ENCODE measurements at regions not wholly inside any gene's neighbourhood (a gene's known extent, or its start where the extent isn't known, plus 50 kb on each side); places are given as distances from the start of the nearest gene placed in this dataset.

DNA sequence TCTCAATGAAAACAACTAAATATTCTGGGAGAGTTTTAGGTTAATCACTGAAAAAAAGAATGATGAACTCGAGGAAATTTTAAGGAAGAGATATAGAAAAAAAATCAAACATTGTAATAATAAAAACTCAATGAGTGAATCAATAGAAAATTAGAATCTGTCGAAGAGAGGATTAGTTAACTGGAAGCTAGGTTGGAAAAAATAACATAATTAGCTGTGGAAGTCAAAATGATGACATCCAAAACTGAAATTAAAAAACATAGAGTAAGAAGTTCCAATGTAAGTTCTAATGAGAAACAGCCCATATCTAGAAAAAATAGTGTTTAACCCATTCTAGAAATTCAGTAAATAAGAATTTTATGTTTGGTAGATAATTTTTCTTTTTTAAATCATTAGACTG lies 299.3 kb upstream of the RARB start:
- ATAC-seq (ENCODE audit: low read depth), result no peak
- H3K4me3 Mint-ChIP-seq, result no peak overlapping the region
- no peaks in the 10 kb centered on the region for H3K36me3 Mint-ChIP-seq

DNA sequence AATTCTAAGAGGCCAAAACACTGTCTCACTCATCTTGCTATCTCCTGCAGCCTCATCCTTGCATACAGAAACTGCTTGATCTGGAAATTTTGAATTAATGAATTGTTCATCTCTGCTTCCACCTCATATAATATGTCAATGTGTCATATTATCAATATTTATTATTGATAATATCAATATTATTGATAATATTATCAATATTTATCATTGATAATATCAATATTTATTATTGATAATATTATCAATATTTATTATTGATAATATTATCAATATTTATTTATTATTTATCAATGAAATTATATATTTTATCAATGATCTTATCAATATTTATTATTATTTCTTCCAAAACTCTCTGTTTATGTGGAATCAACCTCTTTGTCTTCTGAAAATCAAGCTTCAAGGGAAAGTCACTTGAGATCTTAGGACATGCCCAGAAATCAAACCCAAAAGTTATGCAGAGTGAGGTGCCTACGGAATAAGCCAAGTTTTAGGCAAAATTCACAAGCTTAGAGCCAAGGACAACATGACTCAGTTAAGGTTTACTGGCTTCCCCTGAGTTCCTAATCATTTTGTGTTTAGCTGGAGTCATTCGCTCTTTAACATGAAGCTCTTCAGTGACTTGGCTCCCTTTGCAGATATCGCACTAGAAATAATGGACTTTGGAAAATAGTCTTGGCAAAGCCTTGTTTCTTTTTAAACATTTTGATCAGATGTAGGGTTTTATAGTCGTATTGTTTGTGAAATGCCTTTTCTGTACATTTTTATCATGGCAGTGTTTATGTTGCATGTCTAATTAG lies 297.1 kb upstream of the RARB start:
- Mint-ChIP-seq H3K27ac (no peak overlapping the region), H3K36me3 (no peaks in the 10 kb centered on the region), H3K9me3 (peaks cover 5% of the 10 kb centered on the region), H3K4me3 (no peak overlapping the region), H3K27me3 (no peaks in the 10 kb centered on the region), H3K4me1 (no peaks in the 10 kb centered on the region)
- DNase-seq, result no peak
- ATAC-seq (ENCODE audit: low read depth), result no peak
- POLR2A ChIA-PET, result no interaction called here

More for the DNA sequence above, 299.3 kb upstream of the RARB start:
- Mint-ChIP-seq H3K4me1 (no peaks in the 10 kb centered on the region), H3K9me3 (peaks cover 7% of the 10 kb centered on the region), H3K27me3 (no peaks in the 10 kb centered on the region), H3K27ac (no peak overlapping the region)
- POLR2A ChIA-PET, result no interaction called here
- no peak for DNase-seq

DNA sequence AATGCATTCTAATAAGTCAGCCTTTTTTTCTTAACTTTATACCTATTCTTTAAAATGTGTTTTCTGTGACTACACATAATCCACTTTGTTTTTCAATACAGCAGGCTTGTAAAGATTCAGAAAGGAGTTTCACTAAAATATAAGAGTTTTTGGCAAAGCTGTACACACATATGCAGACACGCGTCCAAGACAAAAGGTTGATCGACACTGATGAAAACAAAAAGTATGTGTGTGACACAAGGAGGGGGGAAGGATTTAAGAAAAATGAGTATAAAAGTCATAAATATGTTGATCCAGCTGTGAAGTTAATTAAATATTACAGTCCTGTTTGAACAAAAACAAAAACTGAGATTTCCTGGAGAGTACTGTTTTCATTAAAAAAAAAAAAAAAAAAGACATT lies 294.5 kb upstream of the RARB start:
- Mint-ChIP-seq H3K4me1 (no peaks in the 10 kb centered on the region), H3K4me3 (no peak overlapping the region)
- no peak for ATAC-seq (ENCODE audit: low read depth)

DNA sequence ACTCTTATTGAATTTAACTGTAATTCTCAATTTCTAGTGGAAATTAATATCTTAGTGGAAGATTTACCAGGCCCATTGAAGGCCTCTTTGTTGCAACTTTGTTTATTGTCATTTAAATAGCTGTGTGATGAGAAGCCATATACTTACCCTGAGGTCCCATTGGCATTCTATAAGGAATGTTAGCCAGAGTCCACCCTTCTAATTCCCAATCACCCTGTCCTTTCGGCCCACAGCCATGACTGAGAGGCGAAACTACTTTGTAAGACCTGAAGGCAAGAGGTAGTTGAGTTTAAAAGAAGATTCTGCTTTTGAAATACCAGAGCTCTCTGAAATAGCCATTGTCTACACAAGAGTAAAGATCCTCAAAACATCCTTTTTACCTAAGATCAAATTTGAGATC lies 290.5 kb upstream of the RARB start:
- peaks cover 3% of the 10 kb centered on the region for H3K9me3 Mint-ChIP-seq
- H3K27ac Mint-ChIP-seq, result no peak overlapping the region
- H3K4me1 Mint-ChIP-seq, result no peaks in the 10 kb centered on the region
- no peak overlapping the region for H3K4me3 Mint-ChIP-seq
- POLR2A ChIA-PET, result no interaction called here
- H3K27me3 Mint-ChIP-seq, result no peaks in the 10 kb centered on the region
- no peak for ATAC-seq (ENCODE audit: low read depth)
- H3K36me3 Mint-ChIP-seq, result no peaks in the 10 kb centered on the region
- no peak for DNase-seq

More for the DNA sequence above, 294.5 kb upstream of the RARB start:
- POLR2A ChIA-PET, result no interaction called here
- no peak for DNase-seq
- no peaks in the 10 kb centered on the region for H3K27me3 Mint-ChIP-seq
- peaks cover 6% of the 10 kb centered on the region for H3K9me3 Mint-ChIP-seq
- H3K27ac Mint-ChIP-seq, result no peak overlapping the region
- no peaks in the 10 kb centered on the region for H3K36me3 Mint-ChIP-seq

DNA sequence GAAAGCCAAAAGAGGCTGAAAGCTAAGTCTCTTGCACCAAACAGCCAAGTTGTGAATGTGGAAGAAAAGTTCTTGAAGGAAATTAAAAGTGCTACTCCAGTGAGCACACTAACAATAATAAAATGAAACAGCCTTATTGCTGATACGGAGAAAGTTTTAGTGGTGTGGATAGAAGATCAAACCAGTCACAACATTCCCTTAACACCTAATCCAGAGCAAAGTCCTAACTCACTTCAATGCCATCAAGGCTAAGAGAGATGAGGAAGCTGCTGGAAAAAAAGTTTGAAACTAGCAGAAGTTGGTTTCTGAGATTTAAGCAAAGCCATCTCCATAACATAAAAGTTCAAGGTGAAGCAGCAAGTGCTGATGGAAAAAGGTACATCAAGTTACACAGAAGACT lies 288.8 kb upstream of the RARB start:
- ATAC-seq (ENCODE audit: low read depth), result no peak
- H3K27me3 Mint-ChIP-seq, result no peaks in the 10 kb centered on the region
- POLR2A ChIA-PET, result no interaction called here
- DNase-seq, result no peak
- no peak overlapping the region for H3K4me3 Mint-ChIP-seq
- H3K9me3 Mint-ChIP-seq, result peaks cover 4% of the 10 kb centered on the region
- no peaks in the 10 kb centered on the region for H3K4me1 Mint-ChIP-seq
- H3K36me3 Mint-ChIP-seq, result no peaks in the 10 kb centered on the region
- H3K27ac Mint-ChIP-seq, result no peak overlapping the region

DNA sequence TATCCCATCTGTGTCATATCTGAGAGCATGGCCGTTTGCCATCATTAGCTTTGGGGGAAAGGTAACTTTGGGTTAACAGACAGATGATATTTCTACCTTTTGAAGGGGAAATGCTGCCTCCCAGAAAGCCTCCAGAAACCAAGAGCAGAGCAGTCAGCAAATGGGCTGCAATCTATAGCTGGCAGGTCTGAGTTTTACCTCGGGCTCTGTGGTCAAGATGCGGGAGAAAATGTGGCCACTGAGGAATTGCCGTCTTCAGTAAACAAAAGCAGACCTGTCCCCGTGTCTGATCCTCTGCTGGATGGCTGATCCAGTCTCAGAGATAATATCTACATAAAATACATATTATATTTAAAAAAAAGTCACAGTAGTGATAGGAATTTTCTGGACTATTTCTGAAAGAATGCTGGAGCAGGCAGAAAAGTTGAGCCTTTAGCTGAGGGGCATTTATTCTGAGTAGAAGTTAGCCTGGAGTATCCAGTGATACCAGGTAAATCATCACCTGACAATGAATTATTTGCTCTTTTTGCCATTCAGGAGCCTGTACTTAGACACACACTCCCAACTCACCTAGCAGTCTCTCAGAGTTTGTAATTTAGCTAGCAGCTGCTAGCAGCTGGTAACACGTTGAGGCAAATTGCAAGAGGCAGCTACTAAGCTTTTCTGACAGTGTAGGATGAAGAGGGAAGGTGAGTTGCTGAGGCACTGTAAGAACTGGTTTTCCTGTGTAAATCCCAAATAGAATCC lies 285.3 kb upstream of the RARB start:
- Mint-ChIP-seq H3K27ac (no peak overlapping the region), H3K4me1 (no peaks in the 10 kb centered on the region)

DNA sequence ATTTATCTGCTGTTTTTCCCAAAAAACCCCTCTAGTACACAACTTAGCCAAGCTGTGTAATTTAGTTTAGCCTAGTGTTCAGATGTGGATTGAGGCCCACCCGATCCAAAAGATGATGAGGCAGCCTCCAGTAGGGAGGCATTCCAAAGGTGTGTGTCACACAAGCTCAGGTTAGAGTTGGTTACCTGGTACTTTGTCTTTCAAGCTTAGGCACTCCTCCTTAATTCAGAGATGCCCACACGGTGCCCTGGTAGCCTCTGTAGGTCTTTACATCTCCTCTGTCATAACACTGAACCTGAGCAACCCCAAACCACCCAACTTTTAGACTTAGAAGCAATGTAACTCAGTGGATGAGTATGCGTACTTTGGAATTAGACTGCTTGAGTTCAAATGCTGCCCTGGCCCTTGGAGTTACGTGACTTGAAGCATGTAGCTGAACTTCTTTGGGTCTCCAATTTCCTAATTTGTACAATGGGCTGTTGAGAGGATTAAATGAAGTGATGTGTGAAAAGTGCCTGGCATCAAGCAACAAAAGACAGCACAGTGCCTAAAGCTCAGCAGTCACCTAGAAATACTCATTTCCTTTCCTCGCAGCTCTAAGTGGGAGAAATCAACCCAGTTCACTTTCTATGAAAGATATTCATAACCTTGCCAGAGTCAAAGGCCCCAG lies 284.6 kb upstream of the RARB start:
- H3K4me3 Mint-ChIP-seq, result no peak overlapping the region
- DNase-seq, result no peak
- POLR2A ChIA-PET, result no interaction called here

More for the DNA sequence above, 285.3 kb upstream of the RARB start:
- no peak for ATAC-seq (ENCODE audit: low read depth)
- POLR2A ChIA-PET, result no interaction called here
- Mint-ChIP-seq H3K36me3 (no peaks in the 10 kb centered on the region), H3K4me3 (no peak overlapping the region), H3K27me3 (no peaks in the 10 kb centered on the region), H3K9me3 (peaks cover 2% of the 10 kb centered on the region)
- DNase-seq, result no peak

DNA sequence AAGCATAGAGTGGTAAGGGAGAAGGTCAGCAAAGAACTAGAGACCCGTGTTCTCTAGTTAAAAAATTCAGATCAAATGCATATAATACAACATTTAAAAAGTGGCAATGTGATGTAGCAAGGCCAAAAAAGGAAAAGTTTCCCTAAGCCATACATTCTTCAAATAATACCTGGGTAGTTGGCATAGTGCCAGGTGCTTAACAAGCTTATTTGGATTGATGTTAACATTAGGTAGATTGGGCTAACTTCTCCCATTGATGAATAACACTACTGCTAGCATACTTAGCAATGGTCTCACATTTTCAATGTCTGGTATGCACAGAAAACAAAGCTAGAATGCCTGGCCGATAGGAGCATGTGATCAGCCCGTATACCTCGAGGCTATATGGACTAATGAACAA lies 283.6 kb upstream of the RARB start:
- ATAC-seq (ENCODE audit: low read depth) (no peak), DNase-seq (no peak)
- Mint-ChIP-seq H3K36me3 (no peaks in the 10 kb centered on the region), H3K4me1 (no peaks in the 10 kb centered on the region), H3K27me3 (no peaks in the 10 kb centered on the region), H3K27ac (no peak overlapping the region), H3K4me3 (no peak overlapping the region), H3K9me3 (peaks cover 2% of the 10 kb centered on the region)
- POLR2A ChIA-PET, result no interaction called here

More for the DNA sequence above, 284.6 kb upstream of the RARB start:
- Mint-ChIP-seq H3K27me3 (no peaks in the 10 kb centered on the region), H3K27ac (no peak overlapping the region), H3K36me3 (no peaks in the 10 kb centered on the region), H3K9me3 (peaks cover 2% of the 10 kb centered on the region), H3K4me1 (no peaks in the 10 kb centered on the region)
- no peak for ATAC-seq (ENCODE audit: low read depth)

DNA sequence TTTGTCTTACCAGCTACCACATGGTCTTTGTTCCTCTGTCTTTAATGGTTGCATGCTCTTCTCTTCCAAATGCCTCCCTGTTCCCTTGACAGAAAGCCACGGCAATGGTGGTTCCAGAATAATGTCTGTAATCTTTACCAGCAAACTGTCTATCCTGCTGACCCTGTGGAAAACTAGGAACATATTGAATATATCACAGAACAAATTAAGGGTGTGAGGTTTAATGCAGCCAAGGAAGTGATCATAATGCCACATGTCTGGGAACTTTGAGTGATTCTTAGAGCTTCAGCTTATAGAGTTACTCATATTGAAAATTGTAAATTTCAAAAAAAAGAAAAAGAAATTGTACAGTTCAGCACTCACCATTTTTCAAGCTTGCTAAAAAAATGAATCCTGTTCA lies 282.9 kb upstream of the RARB start:
- POLR2A ChIA-PET, result no interaction called here
- Mint-ChIP-seq H3K27me3 (no peaks in the 10 kb centered on the region), H3K36me3 (no peaks in the 10 kb centered on the region), H3K9me3 (peaks cover 2% of the 10 kb centered on the region), H3K27ac (no peak overlapping the region), H3K4me1 (no peaks in the 10 kb centered on the region), H3K4me3 (no peak overlapping the region)
- ATAC-seq (ENCODE audit: low read depth) (no peak), DNase-seq (no peak)

DNA sequence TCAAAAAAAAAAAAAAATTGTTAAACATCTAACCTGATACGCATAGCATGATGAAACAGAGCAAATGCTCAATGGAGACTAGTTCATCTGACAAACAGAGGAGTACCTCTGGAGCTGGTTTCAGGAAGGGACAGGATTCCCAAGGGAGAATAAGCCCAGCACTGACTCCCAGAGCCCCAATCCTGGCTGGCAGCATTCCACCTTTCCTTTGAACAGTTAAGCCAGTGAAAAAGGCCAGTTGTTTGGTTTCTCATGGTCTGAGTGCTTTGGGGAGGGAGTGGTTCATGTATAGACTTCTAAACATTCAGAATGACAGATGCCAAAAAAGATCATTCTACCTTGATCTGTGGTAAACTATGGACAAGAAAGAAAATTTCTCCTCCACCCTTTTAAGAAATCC lies 277.9 kb upstream of the RARB start:
- H3K4me3 Mint-ChIP-seq, result no peak overlapping the region
- no peaks in the 10 kb centered on the region for H3K27me3 Mint-ChIP-seq
- H3K36me3 Mint-ChIP-seq, result no peaks in the 10 kb centered on the region
- H3K4me1 Mint-ChIP-seq, result no peaks in the 10 kb centered on the region
- POLR2A ChIA-PET, result no interaction called here
- H3K27ac Mint-ChIP-seq, result no peak overlapping the region
- no peaks in the 10 kb centered on the region for H3K9me3 Mint-ChIP-seq
- no peak for DNase-seq
- ATAC-seq (ENCODE audit: low read depth), result no peak

DNA sequence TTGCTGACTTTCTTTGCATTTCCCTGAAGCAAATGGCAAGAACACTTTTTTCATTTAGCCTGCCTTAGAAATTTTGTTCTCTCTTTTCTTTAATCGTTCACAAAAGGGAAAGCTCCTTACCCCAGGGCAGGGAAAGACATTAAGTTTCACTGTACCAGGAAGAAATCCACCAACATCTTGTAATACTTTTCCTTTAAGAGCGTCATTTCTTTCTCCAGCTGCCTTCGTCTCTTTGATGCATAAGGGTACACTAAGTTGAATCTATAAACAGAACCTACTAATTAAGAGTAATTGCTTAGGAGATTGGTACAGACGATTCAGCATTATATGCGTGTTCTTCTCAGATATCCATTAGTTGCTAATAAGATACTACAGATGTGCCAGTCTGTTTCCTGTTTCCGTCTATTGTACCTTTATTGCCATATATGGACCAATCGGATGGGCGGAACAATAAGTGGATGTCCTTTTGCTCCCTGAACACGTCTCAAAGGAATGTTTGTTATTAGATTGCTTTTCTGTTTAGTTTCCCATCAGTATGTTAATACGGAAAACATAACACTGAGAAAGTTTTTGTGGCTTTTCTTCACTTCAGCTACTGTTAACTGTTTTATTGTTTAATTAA lies 276.7 kb upstream of the RARB start:
- Mint-ChIP-seq H3K27ac (no peak overlapping the region), H3K9me3 (no peaks in the 10 kb centered on the region), H3K4me1 (no peaks in the 10 kb centered on the region), H3K36me3 (no peaks in the 10 kb centered on the region), H3K4me3 (no peak overlapping the region), H3K27me3 (no peaks in the 10 kb centered on the region)
- ATAC-seq (ENCODE audit: low read depth), result no peak
- POLR2A ChIA-PET, result no interaction called here
- DNase-seq, result no peak

DNA sequence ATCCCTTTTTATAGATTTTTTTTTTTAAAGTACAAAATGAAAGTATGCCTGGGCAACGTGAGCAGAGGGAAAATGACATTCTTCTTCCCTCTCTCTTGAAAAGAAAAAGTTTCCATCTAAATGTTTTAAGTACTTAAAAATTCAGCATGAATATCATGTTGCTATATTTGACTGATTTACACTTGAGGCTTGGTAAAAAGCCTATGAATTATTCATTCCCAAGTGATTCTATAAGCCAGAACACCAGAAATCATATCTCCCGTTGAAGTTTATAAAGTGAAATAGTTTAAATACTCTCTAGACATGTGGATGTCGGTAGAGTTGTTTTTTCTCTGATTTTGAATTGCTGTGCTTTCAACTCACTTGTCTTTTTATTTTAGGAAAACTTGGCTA lies 276.2 kb upstream of the RARB start:
- POLR2A ChIA-PET, result no interaction called here
- Mint-ChIP-seq H3K27me3 (no peaks in the 10 kb centered on the region), H3K4me1 (no peaks in the 10 kb centered on the region), H3K36me3 (no peaks in the 10 kb centered on the region), H3K9me3 (no peaks in the 10 kb centered on the region), H3K27ac (no peak overlapping the region), H3K4me3 (no peak overlapping the region)
- DNase-seq, result no peak
- ATAC-seq (ENCODE audit: low read depth), result no peak

DNA sequence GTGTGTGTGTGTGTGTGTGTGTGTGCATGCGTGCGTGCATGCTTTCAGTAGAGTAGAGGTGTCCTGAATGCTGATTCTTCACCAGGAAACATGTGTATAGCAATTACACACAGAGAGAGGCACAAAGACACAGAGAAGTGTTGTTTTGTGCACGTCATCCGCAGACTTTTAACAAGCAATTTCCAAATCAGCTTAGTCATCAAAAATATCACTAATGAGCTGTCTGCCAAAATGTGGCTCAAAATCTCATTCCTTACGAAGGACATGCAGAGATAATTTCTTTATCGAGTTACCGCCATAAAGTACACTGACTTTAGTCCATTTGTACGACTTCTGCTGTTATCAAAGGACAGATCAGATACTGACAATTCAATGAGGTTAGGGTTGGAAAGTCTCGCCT lies 274.9 kb upstream of the RARB start:
- no peak for DNase-seq
- Mint-ChIP-seq H3K9me3 (no peaks in the 10 kb centered on the region), H3K36me3 (no peaks in the 10 kb centered on the region), H3K4me1 (no peaks in the 10 kb centered on the region), H3K27ac (no peak overlapping the region), H3K27me3 (no peaks in the 10 kb centered on the region), H3K4me3 (no peak overlapping the region)
- no peak for ATAC-seq (ENCODE audit: low read depth)
- POLR2A ChIA-PET, result no interaction called here
